ENCODE measurements at regions not wholly inside any gene's neighbourhood (a gene's known extent, or its start where the extent isn't known, plus 50 kb on each side); places are given as distances from the start of the nearest gene placed in this dataset.

GRCh38 chr6:43945768-43946080 lies 175.7 kb downstream of the VEGFA start:
- DNase-seq (no peak), ATAC-seq (no peak), FAIRE-seq (no peak)
- H3K4me3 ChIP-seq = no peak overlapping the region
- WGBS, 2 donors = 95 to 98% methylated on average over 2 of the region's 2 CpGs
- no peaks in the 10 kb centered on the region for H3K36me3 ChIP-seq
- H3K9me3 ChIP-seq = no peaks in the 10 kb centered on the region
- no peaks in the 10 kb centered on the region for H3K4me1 ChIP-seq
- TF ChIP-seq, protein P1, sequence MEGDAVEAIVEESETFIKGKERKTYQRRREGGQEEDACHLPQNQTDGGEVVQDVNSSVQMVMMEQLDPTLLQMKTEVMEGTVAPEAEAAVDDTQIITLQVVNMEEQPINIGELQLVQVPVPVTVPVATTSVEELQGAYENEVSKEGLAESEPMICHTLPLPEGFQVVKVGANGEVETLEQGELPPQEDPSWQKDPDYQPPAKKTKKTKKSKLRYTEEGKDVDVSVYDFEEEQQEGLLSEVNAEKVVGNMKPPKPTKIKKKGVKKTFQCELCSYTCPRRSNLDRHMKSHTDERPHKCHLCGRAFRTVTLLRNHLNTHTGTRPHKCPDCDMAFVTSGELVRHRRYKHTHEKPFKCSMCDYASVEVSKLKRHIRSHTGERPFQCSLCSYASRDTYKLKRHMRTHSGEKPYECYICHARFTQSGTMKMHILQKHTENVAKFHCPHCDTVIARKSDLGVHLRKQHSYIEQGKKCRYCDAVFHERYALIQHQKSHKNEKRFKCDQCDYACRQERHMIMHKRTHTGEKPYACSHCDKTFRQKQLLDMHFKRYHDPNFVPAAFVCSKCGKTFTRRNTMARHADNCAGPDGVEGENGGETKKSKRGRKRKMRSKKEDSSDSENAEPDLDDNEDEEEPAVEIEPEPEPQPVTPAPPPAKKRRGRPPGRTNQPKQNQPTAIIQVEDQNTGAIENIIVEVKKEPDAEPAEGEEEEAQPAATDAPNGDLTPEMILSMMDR (IDR thresholded peaks at IDR 0.05) = no peak
- no peak overlapping the region for H3K27ac ChIP-seq
- no peaks in the 10 kb centered on the region for H3K27me3 ChIP-seq
- intact Hi-C loops (cut with DNase I) = loop anchor here in 2 of 3 donors (10.0 kb wide), 2 partner anchors 101 to 119 kb away; no protein-coding TSS in a partner anchor

DNA sequence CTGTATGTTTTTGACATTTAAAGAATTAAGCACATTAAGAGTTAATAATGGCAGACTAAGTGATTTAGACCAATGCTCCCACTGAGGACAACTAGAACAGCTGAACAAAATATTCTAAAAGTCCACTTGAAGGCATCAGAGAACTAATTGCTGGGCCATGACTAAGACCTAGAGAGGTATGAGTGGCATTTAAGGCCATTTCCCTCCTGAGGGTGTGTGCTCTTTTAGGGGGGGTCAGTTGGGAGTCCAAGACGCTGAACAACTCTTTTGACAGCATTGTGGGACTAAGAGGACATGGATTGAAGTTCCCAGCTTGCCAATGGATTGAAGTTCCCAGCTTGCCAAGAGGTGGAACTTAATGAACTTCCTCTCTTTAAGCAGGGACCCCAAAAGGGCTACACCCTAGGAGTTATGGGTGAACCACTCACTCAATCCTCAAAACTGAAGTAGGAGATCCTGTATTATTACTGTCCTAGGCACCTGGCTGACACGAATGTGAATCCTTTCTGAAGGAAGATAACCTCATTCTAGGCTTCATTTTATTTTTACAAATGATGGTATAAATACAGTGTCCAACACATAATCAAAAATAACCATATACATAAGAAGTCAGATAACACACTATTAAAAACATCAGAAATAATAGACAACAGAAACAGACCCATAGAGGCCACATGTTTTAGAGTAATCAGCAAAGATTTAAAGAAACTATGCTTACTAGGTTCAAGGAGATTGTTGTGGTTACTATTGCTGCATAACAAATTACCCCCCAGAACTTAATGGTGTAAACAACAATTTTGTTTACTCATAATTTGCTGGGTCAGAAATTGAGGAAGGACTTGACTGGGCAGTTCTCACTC lies 175.1 kb downstream of the VEGFA start:
- no peaks in the 10 kb centered on the region for H3K4me1 ChIP-seq
- ATAC-seq (no peak), DNase-seq (no peak), FAIRE-seq (no peak)
- H3K36me3 ChIP-seq = no peaks in the 10 kb centered on the region
- H3K27me3 ChIP-seq = no peaks in the 10 kb centered on the region
- 73 to 79% methylated on average over 2 of the region's 2 CpGs for WGBS, 2 donors
- TF ChIP-seq, protein P1 (IDR thresholded peaks at IDR 0.05) = no peak
- intact Hi-C loops (cut with DNase I) = loop anchor here in 2 of 3 donors (10.0 kb wide), 2 partner anchors 100 to 120 kb away; no protein-coding TSS in a partner anchor
- H3K4me3 ChIP-seq = no peak overlapping the region
- H3K27ac ChIP-seq = no peak overlapping the region
- no peaks in the 10 kb centered on the region for H3K9me3 ChIP-seq

GRCh38 chr6:43943781-43944250 lies 173.8 kb downstream of the VEGFA start:
- H3K9me3 ChIP-seq = no peaks in the 10 kb centered on the region
- no peak for ATAC-seq
- H3K27me3 ChIP-seq = no peaks in the 10 kb centered on the region
- no peaks in the 10 kb centered on the region for H3K36me3 ChIP-seq
- H3K4me3 ChIP-seq = no peak overlapping the region
- TF ChIP-seq, protein P1 (IDR thresholded peaks at IDR 0.05) = no peak
- no peaks in the 10 kb centered on the region for H3K4me1 ChIP-seq
- H3K27ac ChIP-seq = no peak overlapping the region
- intact Hi-C loops (cut with DNase I) = loop anchor here in 2 of 3 donors (10.0 kb wide), 2 partner anchors 99 to 121 kb away; no protein-coding TSS in a partner anchor
- 77 to 86% methylated on average over 6 of the region's 6 CpGs for WGBS, 2 donors
- DNase-seq = peak in 1 of 6 donors; percentile 8
- FAIRE-seq = no peak

- Histone ChIP-seq H3K4me1 (no peaks in the 10 kb centered on the region), H3K27me3 (no peaks in the 10 kb centered on the region), H3K36me3 (no peaks in the 10 kb centered on the region), H3K4me3 (no peak overlapping the region), H3K27ac (no peak overlapping the region), H3K9me3 (no peaks in the 10 kb centered on the region)
- intact Hi-C loops (cut with DNase I) = loop anchor here in 2 of 3 donors (10.0 kb wide), 2 partner anchors 98 to 122 kb away; no protein-coding TSS in a partner anchor
- FAIRE-seq = no peak
- 95 to 98% methylated on average over 5 of the region's 5 CpGs for WGBS, 2 donors
- TF ChIP-seq, protein P1 (IDR thresholded peaks at IDR 0.05) = no peak
- ATAC-seq = no peak
- DNase-seq = peak in 1 of 6 donors; percentile 7
These were observed 173.2 kb downstream of the VEGFA start for GRCh38 chr6:43943099-43943766.

All from pancreas (tissue), 10 donors.